Parathyroid adenoma (tissue), 2 donors: ENCODE measurements at regions not wholly inside any gene's neighbourhood (a gene's known extent, or its start where the extent isn't known, plus 50 kb on each side); places are given as distances from the start of the nearest gene placed in this dataset.
"Not testable (repeated sequence)": the region's sequence is repeated elsewhere in the genome, so short reads cannot be mapped to it uniquely, and the experiment has no call there.

Experiments
- H2AFZ ChIP-seq: fragments of 300-600 bp; sonication (generic); one replicate; pipeline ENCODE4 v1.7.0; 2017; ENCODE audit warnings: antibody characterized with exemption, mild to moderate bottlenecking
- H3K27ac ChIP-seq: fragments of 300-600 bp; sonication (generic); one replicate; pipeline ENCODE4 v1.7.0; 2017
- H3K27me3 ChIP-seq: fragments of 300-600 bp; sonication (generic); one replicate; pipeline ENCODE4 v1.7.0; 2017; ENCODE audit warnings: low read length; ENCODE audit not compliant: control insufficient read depth, insufficient read depth
- H3K36me3 ChIP-seq: fragments of 300-600 bp; sonication (generic); one replicate; pipeline ENCODE4 v1.7.0; 2017; ENCODE audit warnings: low read length; ENCODE audit not compliant: control insufficient read depth, insufficient read depth
- H3K4me1 ChIP-seq: fragments of 300-600 bp; sonication (generic); one replicate; pipeline ENCODE4 v1.7.0; 2017; ENCODE audit warnings: control low read depth
- H3K4me2 ChIP-seq: fragments of 300-600 bp; sonication (generic); one replicate; pipeline ENCODE4 v1.7.0; 2017; ENCODE audit warnings: low read length
- H3K4me3 ChIP-seq: fragments of 300-600 bp; sonication (generic); one replicate; pipeline ENCODE4 v1.7.0; 2017; ENCODE audit warnings: low read depth, low read length
- H3K79me2 ChIP-seq: fragments of 300-600 bp; sonication (generic); one replicate; pipeline ENCODE4 v1.7.0; 2017; ENCODE audit warnings: control low read depth
- H3K9ac ChIP-seq: fragments of 300-600 bp; sonication (generic); one replicate; pipeline ENCODE4 v1.7.0; 2017; ENCODE audit warnings: mild to moderate bottlenecking
- H3K9me3 ChIP-seq: fragments of 300-600 bp; sonication (generic); one replicate; pipeline ENCODE4 v1.7.0; 2017; ENCODE audit warnings: low read length; ENCODE audit not compliant: control insufficient read depth
- CTCF ChIP-seq: fragments of 300-600 bp; sonication (generic); IDR thresholded peaks from one replicate; pipeline ENCODE4 v1.7.0; 2017; ENCODE audit warnings: antibody characterized with exemption, mild to moderate bottlenecking
- donor health status: primary hyperparathyroidism.

GRCh38 chr20:5662769-5663168 is 52.0 kb upstream of the GPCPD1 start:
- H3K4me3 ChIP-seq: no peak overlapping the region
- no peak for TF ChIP-seq CTCF
- H3K79me2 ChIP-seq: no peaks in the 10 kb centered on the region
- H3K36me3 ChIP-seq: no peaks in the 10 kb centered on the region
- H3K9ac ChIP-seq: no peak overlapping the region
- H3K4me1 ChIP-seq: no peaks in the 10 kb centered on the region
- H3K27ac ChIP-seq: no peak overlapping the region
- H2AFZ ChIP-seq: no peak overlapping the region
- H3K9me3 ChIP-seq: no peaks in the 10 kb centered on the region
- H3K4me2 ChIP-seq: no peak overlapping the region
- H3K27me3 ChIP-seq: no peaks in the 10 kb centered on the region

- H3K79me2 ChIP-seq, H3K4me3 ChIP-seq, H3K27me3 ChIP-seq, H3K4me1 ChIP-seq, H3K4me2 ChIP-seq, H3K27ac ChIP-seq, H3K9ac ChIP-seq, H3K9me3 ChIP-seq, H2AFZ ChIP-seq, H3K36me3 ChIP-seq: not testable (repeated sequence)
These were observed 50.0 kb upstream of the GPCPD1 start for GRCh38 chr20:5660756-5661155.
